ENCODE measurements at regions not wholly inside any gene's neighbourhood (a gene's known extent, or its start where the extent isn't known, plus 50 kb on each side); places are given as distances from the start of the nearest gene placed in this dataset.

- POLR2A ChIA-PET (ENCODE audit: low non-redundant PET) = no interaction called here
- no peak overlapping the region for H3K4me3 ChIP-seq (ENCODE audit: low read depth, low read length, poor library complexity, severe bottlenecking)
Observed at GRCh38 chr3:74295479-74295878, 319.0 kb downstream of the CNTN3 start.

GRCh38 chr3:74288761-74289160 is 325.7 kb downstream of the CNTN3 start:
- H3K27me3 ChIP-seq (replicated peaks; ENCODE audit: insufficient read depth, low read depth, low read length, poor library complexity) = no peaks in the 10 kb centered on the region
- no peak for TF ChIP-seq CTCF (conservative IDR thresholded peaks at IDR 0.05; ENCODE audit: low read depth, low read length)
- BruUV-seq (replicated peaks) = no TSS peak
- intact Hi-C loops (cut with micrococcal nuclease; ENCODE audit: unreplicated experiment) = no loop called here
- H3K27ac ChIP-seq (ENCODE audit: low read depth, low read length, poor library complexity, severe bottlenecking) = no peak overlapping the region
- ChIA-PET CTCF (no interaction called here), POLR2A (ENCODE audit: low non-redundant PET) (no interaction called here)
- DNase-seq (ENCODE audit: low spot score) = peak; percentile 1
- H3K4me3 ChIP-seq (ENCODE audit: low read depth, low read length, poor library complexity, severe bottlenecking) = no peak overlapping the region
- no peaks in the 10 kb centered on the region for H3K9me3 ChIP-seq (ENCODE audit: low read depth, low read length, poor library complexity, severe bottlenecking)
- H3K36me3 ChIP-seq (ENCODE audit: insufficient read depth, low read length, poor library complexity, severe bottlenecking) = no peaks in the 10 kb centered on the region
- H3K4me1 ChIP-seq (ENCODE audit: insufficient read depth, low read length, poor library complexity, severe bottlenecking) = no peaks in the 10 kb centered on the region

More at GRCh38 chr3:74295479-74295878, 319.0 kb downstream of the CNTN3 start:
- no peaks in the 10 kb centered on the region for H3K36me3 ChIP-seq (ENCODE audit: insufficient read depth, low read length, poor library complexity, severe bottlenecking)
- H3K9me3 ChIP-seq (ENCODE audit: low read depth, low read length, poor library complexity, severe bottlenecking) = no peaks in the 10 kb centered on the region
- H3K4me1 ChIP-seq (ENCODE audit: insufficient read depth, low read length, poor library complexity, severe bottlenecking) = no peaks in the 10 kb centered on the region
- BruUV-seq (replicated peaks) = no TSS peak
- H3K27me3 ChIP-seq (replicated peaks; ENCODE audit: insufficient read depth, low read depth, low read length, poor library complexity) = no peaks in the 10 kb centered on the region
- H3K27ac ChIP-seq (ENCODE audit: low read depth, low read length, poor library complexity, severe bottlenecking) = no peak overlapping the region
- intact Hi-C loops (cut with micrococcal nuclease; ENCODE audit: unreplicated experiment) = no loop called here
- TF ChIP-seq CTCF (conservative IDR thresholded peaks at IDR 0.05; ENCODE audit: low read depth, low read length) = no peak
- no peak for TF ChIP-seq EZH2 (IDR thresholded peaks at IDR 0.05; ENCODE audit: borderline replicate concordance, low read depth, low read length, poor library complexity, severe bottlenecking)
- no peak for DNase-seq (ENCODE audit: low spot score)
- CTCF ChIA-PET = no interaction called here

- ChIA-PET POLR2A (ENCODE audit: low non-redundant PET) (no interaction called here), CTCF (no interaction called here)
- DNase-seq (ENCODE audit: low spot score) = no peak
- H3K4me3 ChIP-seq (ENCODE audit: low read depth, low read length, poor library complexity, severe bottlenecking) = no peak overlapping the region
- H3K27me3 ChIP-seq (replicated peaks; ENCODE audit: insufficient read depth, low read depth, low read length, poor library complexity) = no peaks in the 10 kb centered on the region
- H3K36me3 ChIP-seq (ENCODE audit: insufficient read depth, low read length, poor library complexity, severe bottlenecking) = no peaks in the 10 kb centered on the region
- intact Hi-C loops (cut with micrococcal nuclease; ENCODE audit: unreplicated experiment) = no loop called here
- TF ChIP-seq CTCF (conservative IDR thresholded peaks at IDR 0.05; ENCODE audit: low read depth, low read length) (no peak), EZH2 (IDR thresholded peaks at IDR 0.05; ENCODE audit: borderline replicate concordance, low read depth, low read length, poor library complexity, severe bottlenecking) (no peak)
- BruUV-seq (replicated peaks) = no TSS peak
- H3K27ac ChIP-seq (ENCODE audit: low read depth, low read length, poor library complexity, severe bottlenecking) = no peak overlapping the region
- no peaks in the 10 kb centered on the region for H3K4me1 ChIP-seq (ENCODE audit: insufficient read depth, low read length, poor library complexity, severe bottlenecking)
- H3K9me3 ChIP-seq (ENCODE audit: low read depth, low read length, poor library complexity, severe bottlenecking) = no peaks in the 10 kb centered on the region
Observed at GRCh38 chr3:74287557-74287956, 326.9 kb downstream of the CNTN3 start.
